Heart right ventricle (tissue), 16 donors: ENCODE measurements at regions not wholly inside any gene's neighbourhood (a gene's known extent, or its start where the extent isn't known, plus 50 kb on each side); places are given as distances from the start of the nearest gene placed in this dataset.
A peak's percentile ranks its signal among the peaks of the same experiment; 100 is the strongest.

ENCODE experiments used
- ATAC-seq, 8 donors: fragments of 200-7000 bp; cut with Tn5 transposase; one replicate each; pipeline ENCODE4 v1.9.1; 2020; ENCODE audit warnings: mild to moderate bottlenecking in 8 of 8, moderate library complexity in 8 of 8, moderate number of reproducible peaks in 1 of 8
- DNase-seq, 2 donors: peaks; one replicate each; pipeline ENCODE4 v3.0.0-alpha.2; 2020
- H3K27ac ChIP-seq, 10 donors: fragments of 200-600 bp; sonication (generic) in 2 of 10; one replicate each; pipeline versions ENCODE4 v1.5.0 to v1.8.0; 2020 to 2022; ENCODE audit warnings: mild to moderate bottlenecking in 3 of 10
- H3K27me3 ChIP-seq, 7 donors: fragments of 200-600 bp; one replicate each; pipeline ENCODE4 v1.8.0; 2021 to 2022; ENCODE audit warnings: mild to moderate bottlenecking in 2 of 7
- H3K36me3 ChIP-seq, 9 donors: fragments of 200-600 bp; sonication (generic) in 1 of 9; one replicate each; pipeline versions ENCODE4 v1.5.0 to v1.8.0; 2020 to 2022; ENCODE audit warnings: mild to moderate bottlenecking in 2 of 9
- H3K4me1 ChIP-seq, 9 donors: fragments of 200-600 bp; sonication (generic) in 1 of 9; one replicate each; pipeline versions ENCODE4 v1.5.0 to v1.8.0; 2020 to 2022; ENCODE audit warnings: mild to moderate bottlenecking in 4 of 9
- H3K4me3 ChIP-seq, 10 donors: fragments of 200-600 bp; sonication (generic) in 2 of 10; one replicate each; pipeline versions ENCODE4 v1.5.0 to v1.8.0; 2020 to 2022; ENCODE audit warnings: mild to moderate bottlenecking in 7 of 10, moderate library complexity in 2 of 10
- H3K9me3 ChIP-seq, 11 donors: fragments of 200-600 bp in 10 of 11; sonication (generic) in 2 of 11; one replicate each; pipeline versions ENCODE4 v1.5.0 to v1.8.0; 2013 to 2022; ENCODE audit warnings: mild to moderate bottlenecking in 2 of 11, control low read depth in 1 of 11, moderate library complexity in 1 of 11
- WGBS, 2 donors: extraction: QIAGEN DNeasy Blood & Tissue Kit; methylation state at CpG; one replicate each; pipeline ENCODE4 v1.1.7; 2013; ENCODE audit warnings: inconsistent platforms in 1 of 2; 5-methylcytosine and 5-hydroxymethylcytosine counted together
- intact Hi-C, 10 donors: fragments of 100-400 bp; cut with DNase I; formaldehyde crosslinking; loops; one replicate each; pipeline versions ENCODE4 v1.11.1 to v1.14.2; 2022
- TF ChIP-seq, protein P1 (sequence below), 9 donors: fragments of 200-600 bp; sonication (generic) in 2 of 9; IDR thresholded peaks; one replicate each; pipeline versions ENCODE4 v1.5.0 to v1.8.0; 2021 to 2022; ENCODE audit warnings: antibody characterized with exemption in 9 of 9, mild to moderate bottlenecking in 5 of 9, moderate library complexity in 1 of 9
- donor health status: Arrhythmogenic right ventricular cardiomyopathy.
- donor health status: ischemic (EF 13 %, LVEDD 7.1; RV severe dilation, severe dysfunction).
- donor health status: healthy with polysubstance abuse.
- donor health status: DM: no; HTN: yes; CAD: no.
- donor health status: DM: no; HTN: no; CAD: no.
- donor health status: ischemic (EF 25% LVEDD 6.9; RV normal size, moderate dysfunction).
- donor health status: ischemic (EF 25% LVEDD 5.7; RV mildly dilated, moderate dysfunction).
- donor health status: healthy.
- donor health status: DM: yes; HTN: yes; CAD: no.
- donor health status: Ischemic cardiomyopathy.
- donor health status: ischemic (EF 35%, LVEDD 5.7; RV mildly dilated, moderate dysfunction).
- donor health status: nonischemic (EF 11% LVEDD 7.7; RV severe dilation, severe dysfunction).
- donor health status: DM: yes; HTN: yes; CAD: no.
- donor health status: PGD.
- donor health status: ischemic (EF 29% LVEDD 5.4; RV normal size, mild dysfunction).
- donor health status: nonischemic (EF 23%, LVEDD 6.1; RV moderate dilation, normal function).

GRCh38 chr16:77599793-77600415 lies 122.4 kb upstream of the NUDT7 start:
- Histone ChIP-seq H3K27ac (no peak overlapping the region), H3K27me3 (no peaks in the 10 kb centered on the region), H3K9me3 (peaks cover 0 to 40% (median 8%) of the 10 kb centered on the region in 11 donors), H3K36me3 (no peaks in the 10 kb centered on the region), H3K4me1 (peaks cover 0 to 15% (median 0%) of the 10 kb centered on the region in 9 donors), H3K4me3 (no peak overlapping the region)
- DNase-seq (peak in 1 of 2 donors; percentile 19), ATAC-seq (no peak)
- TF ChIP-seq, protein P1, sequence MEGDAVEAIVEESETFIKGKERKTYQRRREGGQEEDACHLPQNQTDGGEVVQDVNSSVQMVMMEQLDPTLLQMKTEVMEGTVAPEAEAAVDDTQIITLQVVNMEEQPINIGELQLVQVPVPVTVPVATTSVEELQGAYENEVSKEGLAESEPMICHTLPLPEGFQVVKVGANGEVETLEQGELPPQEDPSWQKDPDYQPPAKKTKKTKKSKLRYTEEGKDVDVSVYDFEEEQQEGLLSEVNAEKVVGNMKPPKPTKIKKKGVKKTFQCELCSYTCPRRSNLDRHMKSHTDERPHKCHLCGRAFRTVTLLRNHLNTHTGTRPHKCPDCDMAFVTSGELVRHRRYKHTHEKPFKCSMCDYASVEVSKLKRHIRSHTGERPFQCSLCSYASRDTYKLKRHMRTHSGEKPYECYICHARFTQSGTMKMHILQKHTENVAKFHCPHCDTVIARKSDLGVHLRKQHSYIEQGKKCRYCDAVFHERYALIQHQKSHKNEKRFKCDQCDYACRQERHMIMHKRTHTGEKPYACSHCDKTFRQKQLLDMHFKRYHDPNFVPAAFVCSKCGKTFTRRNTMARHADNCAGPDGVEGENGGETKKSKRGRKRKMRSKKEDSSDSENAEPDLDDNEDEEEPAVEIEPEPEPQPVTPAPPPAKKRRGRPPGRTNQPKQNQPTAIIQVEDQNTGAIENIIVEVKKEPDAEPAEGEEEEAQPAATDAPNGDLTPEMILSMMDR (IDR thresholded peaks at IDR 0.05), result peak; percentile 27 to 78 (median 67)
- intact Hi-C loops, result loop anchor here in 5 of 10 donors (5.0 kb wide), 3 partner anchors 47 to 62 kb away; no protein-coding TSS in a partner anchor

- DNase-seq, result no peak
- 80 to 86% methylated on average over 2 of the region's 2 CpGs for WGBS, 2 donors
- Histone ChIP-seq H3K27me3 (no peaks in the 10 kb centered on the region), H3K9me3 (peaks cover 0 to 40% (median 8%) of the 10 kb centered on the region in 11 donors), H3K36me3 (no peaks in the 10 kb centered on the region), H3K4me3 (no peak overlapping the region), H3K4me1 (peaks cover 0 to 9% (median 0%) of the 10 kb centered on the region in 9 donors), H3K27ac (no peak overlapping the region)
- intact Hi-C loops, result loop anchor here in 4 of 10 donors (5.0 kb wide), 2 partner anchors 47 to 57 kb away; no protein-coding TSS in a partner anchor
- TF ChIP-seq, protein P1 (IDR thresholded peaks at IDR 0.05), result no peak
- ATAC-seq, result no peak
Measured at GRCh38 chr16:77600555-77600954, 121.8 kb upstream of the NUDT7 start.

DNA sequence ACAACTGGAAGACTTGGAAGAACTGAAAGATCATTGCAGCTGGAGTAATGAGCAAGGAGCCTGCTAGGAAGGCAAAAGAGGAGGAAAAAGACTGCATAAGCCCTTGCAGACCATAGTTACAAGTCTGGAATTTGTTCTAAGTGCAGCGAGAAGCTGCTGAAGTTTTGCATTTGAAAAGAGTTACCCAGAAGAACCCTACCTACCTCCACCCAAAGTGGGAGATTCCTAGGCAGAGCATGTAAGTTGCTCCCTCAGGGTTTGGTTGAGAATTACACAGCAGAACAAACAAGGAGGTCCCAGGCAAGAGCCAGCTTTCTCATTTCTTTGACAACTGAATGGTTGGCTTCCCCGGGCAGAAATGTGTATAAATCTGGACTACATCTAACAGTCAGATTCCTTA lies 118.7 kb upstream of the NUDT7 start:
- Histone ChIP-seq H3K36me3 (no peaks in the 10 kb centered on the region), H3K9me3 (peaks cover 0 to 32% (median 7%) of the 10 kb centered on the region in 11 donors), H3K27ac (no peak overlapping the region), H3K4me3 (no peak overlapping the region), H3K4me1 (no peaks in the 10 kb centered on the region), H3K27me3 (no peaks in the 10 kb centered on the region)
- TF ChIP-seq, protein P1 (IDR thresholded peaks at IDR 0.05), result no peak
- DNase-seq (no peak), ATAC-seq (no peak)
- intact Hi-C loops, result loop anchor here in 4 of 10 donors (5.0 kb wide), 2 partner anchors 44 to 54 kb away; no protein-coding TSS in a partner anchor
- WGBS, 2 donors, result 71 to 74% methylated on average over 2 of the region's 2 CpGs

- Histone ChIP-seq H3K27ac (no peak overlapping the region), H3K27me3 (no peaks in the 10 kb centered on the region), H3K36me3 (no peaks in the 10 kb centered on the region), H3K9me3 (peaks cover 0 to 6% (median 0%) of the 10 kb centered on the region in 11 donors), H3K4me1 (no peaks in the 10 kb centered on the region), H3K4me3 (no peak overlapping the region)
- ATAC-seq (no peak), DNase-seq (no peak)
- 90% methylated on average over 6 of the region's 6 CpGs for WGBS, 2 donors
- TF ChIP-seq, protein P1 (IDR thresholded peaks at IDR 0.05), result no peak
- intact Hi-C loops, result no loop called here
Measured at GRCh38 chr16:77610496-77610895, 111.8 kb upstream of the NUDT7 start.
